Adrenal gland (tissue), 9 donors: ENCODE measurements at regions not wholly inside any gene's neighbourhood (a gene's known extent, or its start where the extent isn't known, plus 50 kb on each side); places are given as distances from the start of the nearest gene placed in this dataset.

Source experiments
- DNase-seq, 7 donors: peaks; one replicate each; pipeline ENCODE4 v3.0.0-alpha.2; 2019 to 2020
- H3K27ac ChIP-seq, 5 donors: fragments of 200-600 bp; sonication (generic) in 4 of 5; 1 replicate in 3 of 5; 2 replicates in 2 of 5; pipeline versions ENCODE4 v1.5.1 to v1.8.0; 2016 to 2020; ENCODE audit warnings: mild to moderate bottlenecking in 1 of 5
- H3K27me3 ChIP-seq: fragments of 200-600 bp; 2 replicates; pipeline ENCODE4 v1.8.0; 2021
- H3K36me3 ChIP-seq, 2 donors: fragments of 200-600 bp; replicated peaks in 1 of 2; 1 replicate in 1 of 2; 2 replicates in 1 of 2; pipeline versions ENCODE4 v1.5.1 to v1.8.0; 2018 to 2022
- H3K4me1 ChIP-seq, 2 donors: fragments of 200-600 bp; replicated peaks in 1 of 2; 1 replicate in 1 of 2; 2 replicates in 1 of 2; pipeline versions ENCODE4 v1.5.1 to v1.8.0; 2018 to 2021
- H3K4me3 ChIP-seq, 4 donors: fragments of 200-600 bp; sonication (generic) in 3 of 4; one replicate each; pipeline ENCODE4 v1.5.1; 2016 to 2018
- H3K9me3 ChIP-seq, 3 donors: fragments of 200-600 bp; sonication (generic) in 1 of 3; replicated peaks in 1 of 3; 1 replicate in 2 of 3; 2 replicates in 1 of 3; pipeline versions ENCODE4 v1.5.1 to v1.8.0; 2016 to 2021
- CTCF ChIP-seq, 6 experiments: fragments of 450-650 bp in 4 of 6; fragments of 200-600 bp in 2 of 6; sonication (generic) in 1 of 6; IDR thresholded peaks; 1 replicate in 5 of 6; 2 replicates in 1 of 6; pipeline versions ENCODE4 v1.5.1 to v1.8.0; 2016 to 2021; ENCODE audit warnings: antibody characterized with exemption in 6 of 6, mild to moderate bottlenecking in 2 of 6, moderate library complexity in 1 of 6
- POLR2A ChIP-seq, 2 donors: fragments of 450-650 bp; IDR thresholded peaks; one replicate each; pipeline ENCODE4 v1.6.1; 2017; ENCODE audit warnings: antibody characterized with exemption in 2 of 2, mild to moderate bottlenecking in 2 of 2, moderate library complexity in 1 of 2
- WGBS, 4 donors: extraction: QIAGEN DNeasy Blood & Tissue Kit in 2 of 4; methylation state at CpG; one replicate each; pipeline versions ENCODE4 v1.1.5 to v1.1.7; 2013 to 2017; 5-methylcytosine and 5-hydroxymethylcytosine counted together
- intact Hi-C, 2 donors: fragments of 100-400 bp; cut with DNase I; formaldehyde crosslinking; loops; one replicate each; pipeline versions ENCODE4 v1.14.1 to v1.15.0; 2022 to 2023
- donor health status: healthy with polysubstance abuse.
- donor health status: Bipolar disorder and iron deficiency.
- donor health status: DM: yes; HTN: yes; CAD: no.
- donor health status: DM: no; HTN: no; CAD: no.
- donor health status: DM: no; HTN: no; CAD: no.

- WGBS, 4 donors: 63 to 75% (median 73%) methylated on average over 2 of the region's 2 CpGs
- H3K4me1 ChIP-seq: no peaks in the 10 kb centered on the region
- no peak overlapping the region for H3K4me3 ChIP-seq
- no peak for TF ChIP-seq CTCF (IDR thresholded peaks at IDR 0.05)
- no peak for TF ChIP-seq POLR2A (IDR thresholded peaks at IDR 0.05)
- no peak overlapping the region for H3K27ac ChIP-seq
- H3K9me3 ChIP-seq: no peaks in the 10 kb centered on the region
- H3K27me3 ChIP-seq: no peaks in the 10 kb centered on the region
- intact Hi-C loops: no loop called here
- no peak for DNase-seq
- no peaks in the 10 kb centered on the region for H3K36me3 ChIP-seq
Observed at GRCh38 chr7:48803250-48803649, 121.1 kb upstream of the CDC14C start.

GRCh38 chr7:48806731-48807130, 117.6 kb upstream of the CDC14C start:
- intact Hi-C loops: no loop called here
- 45 to 62% (median 60%) methylated on average over 4 of the region's 4 CpGs for WGBS, 4 donors
- no peaks in the 10 kb centered on the region for H3K9me3 ChIP-seq
- no peaks in the 10 kb centered on the region for H3K4me1 ChIP-seq
- H3K4me3 ChIP-seq: no peak overlapping the region
- no peak for DNase-seq
- H3K36me3 ChIP-seq: no peaks in the 10 kb centered on the region
- H3K27me3 ChIP-seq: no peaks in the 10 kb centered on the region
- H3K27ac ChIP-seq: no peak overlapping the region
- TF ChIP-seq POLR2A (IDR thresholded peaks at IDR 0.05): no peak

GRCh38 chr7:48811071-48811470, 113.3 kb upstream of the CDC14C start:
- no peak for DNase-seq
- no peaks in the 10 kb centered on the region for H3K36me3 ChIP-seq
- no peaks in the 10 kb centered on the region for H3K9me3 ChIP-seq
- no peaks in the 10 kb centered on the region for H3K27me3 ChIP-seq
- no peak overlapping the region for H3K4me3 ChIP-seq
- H3K4me1 ChIP-seq: no peaks in the 10 kb centered on the region
- no peak overlapping the region for H3K27ac ChIP-seq
- WGBS, 4 donors: 67 to 90% (median 79%) methylated on average over 2 of the region's 2 CpGs
- intact Hi-C loops: no loop called here
- TF ChIP-seq POLR2A (IDR thresholded peaks at IDR 0.05): no peak
- TF ChIP-seq CTCF (IDR thresholded peaks at IDR 0.05): no peak

- intact Hi-C loops: no loop called here
- H3K27ac ChIP-seq: no peak overlapping the region
- no peak for TF ChIP-seq CTCF (IDR thresholded peaks at IDR 0.05)
- no peak for TF ChIP-seq POLR2A (IDR thresholded peaks at IDR 0.05)
- no peaks in the 10 kb centered on the region for H3K4me1 ChIP-seq
- no peaks in the 10 kb centered on the region for H3K27me3 ChIP-seq
- H3K4me3 ChIP-seq: no peak overlapping the region
- no peaks in the 10 kb centered on the region for H3K36me3 ChIP-seq
- no peak for DNase-seq
- WGBS, 4 donors: 73 to 87% (median 82%) methylated on average over 4 of the region's 4 CpGs
- no peaks in the 10 kb centered on the region for H3K9me3 ChIP-seq
Observed at GRCh38 chr7:48813472-48813871, 110.9 kb upstream of the CDC14C start.

- no peak for DNase-seq
- Histone ChIP-seq H3K4me1 (no peaks in the 10 kb centered on the region), H3K4me3 (no peak overlapping the region), H3K36me3 (no peaks in the 10 kb centered on the region), H3K27me3 (no peaks in the 10 kb centered on the region), H3K9me3 (no peaks in the 10 kb centered on the region), H3K27ac (no peak overlapping the region)
- TF ChIP-seq POLR2A (IDR thresholded peaks at IDR 0.05): no peak
- WGBS, 4 donors: 80 to 95% (median 88%) methylated on average over 1 of the region's 1 CpG
- intact Hi-C loops: no loop called here
Observed at GRCh38 chr7:48822138-48822537, 102.2 kb upstream of the CDC14C start.
